ENCODE measurements at regions not wholly inside any gene's neighbourhood (a gene's known extent, or its start where the extent isn't known, plus 50 kb on each side); places are given as distances from the start of the nearest gene placed in this dataset.

DNA sequence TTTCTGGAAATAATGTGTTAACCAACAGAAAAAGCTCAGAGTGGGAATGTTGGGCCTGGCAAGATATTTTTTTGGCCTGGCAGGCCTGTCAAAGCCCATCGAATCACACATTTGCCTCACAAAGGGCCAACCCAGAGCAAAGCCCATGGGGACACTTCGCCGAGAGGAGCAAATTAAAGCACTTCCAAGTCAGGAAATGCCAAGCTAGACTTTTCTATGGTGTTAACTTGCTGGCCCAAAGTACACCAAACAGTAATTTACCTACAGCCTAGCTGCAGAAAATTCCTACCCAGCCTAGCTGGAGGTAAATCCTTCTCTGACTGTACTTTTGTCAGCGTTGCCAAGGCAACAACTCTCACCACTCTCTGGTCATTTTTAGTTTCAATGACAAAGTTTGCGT, 288.6 kb upstream of the LDB2 start:
- no peak for DNase-seq (ENCODE audit: low read depth in 2 of 3, low spot score in 1 of 3)

DNA sequence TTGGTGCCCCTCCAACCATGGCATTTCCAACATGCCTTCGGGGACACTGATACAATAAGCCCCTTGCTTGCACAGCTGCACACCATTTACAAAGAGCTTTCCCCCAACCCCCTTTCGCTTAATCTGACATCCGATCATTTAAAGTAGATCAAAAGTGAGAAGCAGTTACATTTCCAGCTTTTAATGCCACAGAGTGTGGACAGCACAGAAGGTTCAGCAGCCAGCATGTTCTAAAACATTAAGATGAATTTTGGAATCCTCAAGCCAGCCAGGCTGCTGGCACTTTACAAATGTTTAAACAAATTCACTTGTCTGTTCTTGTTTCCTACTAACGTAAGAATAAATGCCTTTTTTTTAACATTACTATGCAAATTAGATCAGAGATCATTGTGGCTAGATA, 284.4 kb upstream of the LDB2 start:
- no peak for DNase-seq (ENCODE audit: low read depth in 2 of 3, low spot score in 1 of 3)

DNA sequence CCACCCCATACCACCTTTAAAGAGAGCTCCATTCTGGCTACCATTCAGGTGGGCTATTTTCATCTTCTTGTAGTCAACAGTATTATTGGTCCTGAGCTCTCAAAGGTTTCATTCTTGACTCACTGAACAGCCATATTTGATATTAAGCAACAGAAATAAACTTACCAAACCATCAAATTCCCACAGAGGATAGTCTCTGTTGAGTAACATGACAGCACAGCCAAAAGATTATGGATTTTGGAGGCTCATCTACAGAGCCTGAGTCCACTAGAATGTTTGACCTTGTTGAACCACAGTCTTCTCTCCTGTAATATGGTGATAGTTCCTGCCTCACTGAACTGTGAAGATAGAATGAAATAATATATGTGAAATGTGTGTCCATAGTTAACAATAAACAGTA, 276.3 kb upstream of the LDB2 start:
- no peak for DNase-seq (ENCODE audit: low read depth in 2 of 3, low spot score in 1 of 3)

DNA sequence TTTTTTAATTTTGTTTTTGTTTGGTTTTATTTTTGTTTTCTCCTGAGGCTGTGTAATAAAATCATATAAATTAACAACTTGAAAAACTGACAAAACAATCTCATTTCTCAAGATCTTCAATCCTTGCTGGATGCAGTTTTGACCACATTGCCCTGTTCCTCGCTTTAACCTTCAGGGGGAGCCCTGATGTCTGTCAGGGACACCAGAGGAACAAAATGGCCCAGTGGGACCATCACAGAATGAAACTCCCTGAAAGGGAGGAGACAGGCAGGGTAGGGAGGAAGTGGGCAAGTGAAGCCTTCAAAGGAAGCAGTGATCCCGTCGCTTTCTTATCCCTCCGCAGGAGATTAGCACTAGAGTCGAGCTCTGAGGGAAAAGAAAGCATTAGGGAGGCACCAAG, 274.9 kb upstream of the LDB2 start:
- DNase-seq (ENCODE audit: low read depth in 2 of 3, low spot score in 1 of 3) = no peak

DNA sequence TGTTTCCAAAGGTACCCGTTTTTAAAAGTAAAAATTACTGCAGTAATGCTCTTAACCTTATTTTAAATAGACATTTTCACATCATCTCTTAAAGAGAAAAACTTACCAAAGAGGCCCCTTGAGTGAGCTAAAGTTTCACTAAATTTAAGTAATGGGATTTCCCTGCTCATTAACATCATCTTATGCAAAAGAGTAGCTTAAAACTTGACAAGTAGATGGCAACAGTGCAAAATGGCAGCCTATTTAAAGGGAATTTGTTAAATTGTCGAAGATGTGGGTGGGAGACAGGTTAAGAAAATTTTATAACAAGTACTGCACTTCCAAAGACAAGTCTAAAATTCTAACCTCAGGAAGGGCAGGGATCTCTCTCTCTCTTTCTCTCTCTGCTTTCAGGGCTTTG, 271.7 kb upstream of the LDB2 start:
- no peak for DNase-seq (ENCODE audit: low read depth in 2 of 3, low spot score in 1 of 3)

DNA sequence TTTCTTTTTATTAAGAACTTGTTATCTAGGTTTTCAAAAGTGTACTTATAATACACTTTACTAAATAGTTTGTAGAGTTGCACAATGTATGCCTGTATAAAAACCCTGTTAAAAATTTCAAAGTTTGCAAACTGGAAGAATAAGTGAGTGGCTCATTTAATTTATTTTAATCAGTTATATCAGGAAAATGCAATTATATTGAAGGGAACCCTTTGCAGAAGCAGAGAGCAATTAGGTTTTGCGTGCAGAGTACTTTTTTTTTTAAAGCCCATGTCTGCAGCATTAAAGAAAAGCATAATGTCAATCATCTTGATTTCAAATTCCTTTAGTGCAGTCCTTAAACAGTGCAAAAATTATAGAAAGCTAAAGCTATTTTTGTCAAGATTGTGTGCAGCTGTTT, 271.3 kb upstream of the LDB2 start:
- no peak for DNase-seq (ENCODE audit: low read depth in 2 of 3, low spot score in 1 of 3)

DNA sequence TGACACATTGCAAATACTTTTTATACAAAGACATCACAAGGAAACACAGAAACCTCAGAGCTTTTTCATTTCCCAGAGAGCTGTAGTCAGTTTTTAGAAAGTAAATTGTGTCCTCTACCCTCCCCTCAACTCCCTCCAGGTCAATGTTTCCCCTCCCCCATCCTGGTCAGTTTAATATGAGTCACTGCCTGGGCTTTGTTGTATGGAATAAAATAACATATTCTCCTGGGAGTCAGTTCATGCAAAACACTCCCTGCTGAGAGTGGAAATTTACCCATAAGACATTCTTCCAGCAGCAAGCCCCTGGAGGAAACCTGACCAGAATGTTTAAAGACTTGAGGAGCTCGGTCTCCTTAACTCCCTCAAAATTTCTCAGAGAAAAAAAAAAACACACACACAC, 270.1 kb upstream of the LDB2 start:
- DNase-seq (ENCODE audit: low read depth in 2 of 3, low spot score in 1 of 3) = no peak

DNA sequence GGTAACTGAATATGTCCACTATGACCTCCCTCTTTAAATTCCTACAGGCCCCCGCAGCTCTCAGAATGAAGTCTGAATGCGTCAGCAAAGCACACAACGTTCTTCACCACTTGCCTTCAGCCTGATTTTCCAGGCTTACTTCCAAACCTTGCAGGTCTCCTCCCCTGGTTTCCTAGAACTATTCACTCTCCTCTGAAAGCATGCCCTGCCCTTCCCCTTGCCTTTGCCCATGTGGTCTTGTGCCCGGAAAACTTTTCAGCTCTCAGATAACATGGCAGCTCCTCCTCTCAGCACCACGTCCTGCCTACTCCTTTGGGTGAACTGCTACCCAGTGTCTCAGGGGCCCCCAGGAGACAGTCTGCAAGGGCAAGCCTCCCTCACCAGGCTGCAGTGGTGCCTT, 268.5 kb upstream of the LDB2 start:
- no peak for DNase-seq (ENCODE audit: low read depth in 2 of 3, low spot score in 1 of 3)

DNA sequence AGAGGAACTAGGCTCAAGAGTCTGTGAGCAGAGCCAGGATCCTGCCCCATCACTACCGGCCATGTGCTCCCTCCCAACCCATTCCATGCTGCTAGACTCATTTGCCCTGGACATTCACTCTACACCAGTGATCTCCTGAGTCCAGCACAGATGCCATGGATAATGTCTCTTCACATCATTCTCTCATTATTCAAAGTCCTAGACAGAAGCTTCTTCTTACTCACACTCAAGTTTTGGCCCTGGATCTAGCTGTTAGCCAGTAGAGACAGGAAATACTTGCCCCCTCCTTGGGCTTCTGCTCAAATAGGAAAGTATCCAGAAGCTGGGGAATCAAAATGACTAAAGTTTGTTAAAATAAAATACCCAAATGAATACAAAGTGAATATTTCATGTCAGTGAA, 266.8 kb upstream of the LDB2 start:
- no peak for DNase-seq (ENCODE audit: low read depth in 2 of 3, low spot score in 1 of 3)

DNA sequence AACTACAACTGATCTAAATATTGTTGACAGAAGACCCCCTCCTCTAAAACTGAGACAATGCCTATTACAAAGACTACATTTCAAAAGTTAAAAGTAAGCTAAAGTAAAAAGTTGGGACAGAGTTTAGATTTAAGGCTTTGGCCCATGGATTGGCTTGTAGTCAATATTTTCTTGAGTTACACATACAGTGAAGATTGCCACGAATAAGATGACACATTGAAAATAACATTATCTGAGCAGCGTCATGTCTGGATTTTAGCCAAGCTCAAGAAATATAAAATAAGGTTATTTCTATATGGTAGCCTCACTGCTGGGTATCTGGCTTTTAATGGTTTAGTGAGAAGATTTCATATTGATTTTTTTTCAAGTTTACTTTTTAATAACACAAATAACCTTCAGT, 266.2 kb upstream of the LDB2 start:
- no peak for DNase-seq (ENCODE audit: low read depth in 2 of 3, low spot score in 1 of 3)

DNA sequence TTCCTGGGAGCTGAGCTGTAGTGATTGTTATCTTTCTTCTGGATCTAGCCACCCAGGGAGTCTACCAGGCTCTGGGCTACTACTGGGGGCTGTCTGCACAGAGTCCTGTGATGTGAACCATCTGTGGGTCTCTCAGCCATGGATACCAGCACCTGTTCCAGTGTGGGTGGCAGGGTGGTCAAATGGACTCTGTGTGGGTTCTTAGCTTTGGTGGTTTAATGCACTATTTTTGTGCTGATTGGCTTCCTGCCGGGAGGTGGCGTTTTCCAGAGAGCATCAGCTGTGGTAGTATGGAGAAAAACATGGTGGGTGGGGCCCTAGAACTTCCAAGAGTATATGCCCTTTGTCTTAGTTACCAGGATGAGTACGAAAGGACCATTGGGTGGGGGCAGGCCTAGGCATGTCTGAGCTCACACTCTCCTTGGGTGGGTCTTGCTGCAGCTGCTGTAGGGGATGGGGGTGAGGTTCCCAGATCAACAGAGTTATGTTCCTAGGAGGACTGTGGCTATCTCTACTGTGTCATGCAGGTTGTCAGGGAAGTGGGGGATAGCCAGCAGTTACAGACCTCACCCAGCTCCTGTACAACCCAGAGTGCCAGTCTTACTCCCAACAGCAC, 264.8 kb upstream of the LDB2 start:
- no peak for DNase-seq (ENCODE audit: low read depth in 2 of 3, low spot score in 1 of 3)

DNA sequence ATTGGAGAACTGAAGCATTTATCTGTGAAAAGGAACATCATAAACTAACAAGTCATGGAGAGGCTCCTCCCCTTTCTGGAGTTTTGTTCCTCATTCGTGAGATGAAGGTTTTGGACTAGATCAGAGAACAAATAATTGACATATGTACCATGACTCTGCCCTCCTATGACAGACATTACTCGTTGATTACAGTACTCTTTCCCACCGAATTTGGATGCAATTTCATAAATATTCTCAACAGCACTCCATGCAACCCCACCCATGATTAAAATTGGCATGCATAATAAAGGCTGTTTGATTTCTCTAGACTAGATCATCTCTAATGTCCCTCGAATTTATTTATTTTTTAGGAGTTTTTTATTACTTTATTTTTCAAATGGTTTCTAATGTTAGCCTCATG, 258.9 kb upstream of the LDB2 start:
- no peak for DNase-seq (ENCODE audit: low read depth in 2 of 3, low spot score in 1 of 3)

DNA sequence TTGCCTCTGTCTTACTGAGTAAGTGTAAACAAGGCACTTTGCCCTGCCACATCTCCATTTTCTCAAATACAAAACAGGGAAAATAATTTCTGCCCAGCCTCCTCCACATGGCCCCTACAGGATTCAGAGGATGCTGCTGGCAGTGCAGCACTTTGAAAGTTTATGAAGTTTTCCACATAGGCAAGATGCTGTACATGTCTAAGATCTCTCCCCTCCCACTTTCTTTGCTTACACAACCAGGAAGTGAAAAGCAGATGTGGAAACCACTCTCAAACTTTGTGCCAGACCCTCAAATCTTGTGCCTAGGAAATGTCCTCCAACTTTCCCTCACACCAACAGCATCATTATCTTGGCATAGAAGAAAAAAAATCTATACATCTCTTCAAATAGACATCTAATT, 257.0 kb upstream of the LDB2 start:
- DNase-seq (ENCODE audit: low read depth in 2 of 3, low spot score in 1 of 3) = no peak

DNA sequence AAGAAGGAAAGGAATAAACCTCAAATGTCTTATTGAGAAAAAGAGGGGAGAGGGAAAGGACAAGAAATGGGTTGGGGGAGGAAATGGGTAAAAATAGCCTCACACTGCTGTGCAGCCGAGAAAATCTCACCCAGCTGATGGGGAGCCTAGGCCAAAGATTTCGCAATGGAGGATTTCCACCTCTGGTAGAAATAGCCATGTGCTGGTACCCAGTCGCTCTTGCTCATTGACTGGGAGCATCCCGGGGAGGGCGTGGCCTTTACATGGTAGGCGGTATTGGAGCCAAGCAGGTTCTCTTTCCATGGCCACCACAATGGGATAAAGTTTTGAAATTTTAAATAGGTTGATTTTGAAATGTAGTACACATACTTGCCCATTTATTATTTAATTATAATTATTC, 255.1 kb upstream of the LDB2 start:
- DNase-seq (ENCODE audit: low read depth in 2 of 3, low spot score in 1 of 3) = no peak

DNA sequence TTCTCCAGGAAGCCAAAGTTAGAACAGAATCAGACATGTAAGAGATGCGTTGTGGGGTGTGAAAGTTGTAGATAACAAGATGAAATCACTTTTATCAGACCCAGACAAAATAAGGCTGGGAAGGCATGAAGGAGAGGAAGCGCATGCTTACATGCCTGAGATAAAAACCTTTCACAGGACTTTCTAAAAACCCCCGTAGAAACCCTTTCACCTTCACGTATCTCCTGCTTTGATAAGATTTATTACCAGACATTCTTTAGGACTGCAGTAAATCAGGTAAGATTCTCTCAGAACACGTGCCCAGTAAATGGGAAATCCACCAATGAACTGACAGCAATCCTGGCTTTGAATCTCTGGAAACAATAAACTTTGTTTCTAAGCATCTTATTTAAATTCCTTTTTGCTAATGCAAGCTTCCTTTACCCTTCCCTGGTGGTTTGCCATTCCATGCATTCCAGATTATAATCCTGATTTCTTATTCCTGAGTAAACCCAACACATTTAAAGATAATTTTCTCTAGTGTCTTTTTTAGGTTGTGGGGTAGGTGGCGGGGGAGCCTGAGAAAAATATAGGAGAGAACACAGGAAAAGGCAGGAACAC, 254.6 kb upstream of the LDB2 start:
- DNase-seq (ENCODE audit: low read depth in 2 of 3, low spot score in 1 of 3) = no peak

DNA sequence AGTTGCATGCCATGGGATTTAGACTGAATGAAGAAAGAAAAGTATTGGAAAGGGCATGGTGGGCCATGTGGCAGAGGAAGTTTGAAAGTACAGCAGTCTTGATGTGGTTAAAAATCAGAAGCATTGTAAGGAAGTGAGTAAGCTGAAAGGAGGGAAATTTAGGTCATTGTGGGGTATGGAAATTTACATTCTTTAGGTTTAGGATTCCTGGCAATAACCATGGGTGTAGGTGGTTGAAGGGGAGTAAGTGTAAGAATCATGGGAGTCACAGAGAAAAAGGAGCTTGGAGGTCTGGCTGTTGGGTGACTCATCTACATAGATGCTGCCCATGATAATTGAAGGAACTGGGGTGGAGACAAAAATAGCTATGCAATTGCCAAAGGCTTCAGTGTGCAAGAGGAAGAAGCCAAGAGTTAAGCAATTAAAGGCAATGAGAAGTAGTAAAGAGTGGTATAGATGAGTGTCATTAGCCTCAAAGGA, 243.8 kb upstream of the LDB2 start:
- no peak for DNase-seq (ENCODE audit: low read depth in 2 of 3, low spot score in 1 of 3)

DNA sequence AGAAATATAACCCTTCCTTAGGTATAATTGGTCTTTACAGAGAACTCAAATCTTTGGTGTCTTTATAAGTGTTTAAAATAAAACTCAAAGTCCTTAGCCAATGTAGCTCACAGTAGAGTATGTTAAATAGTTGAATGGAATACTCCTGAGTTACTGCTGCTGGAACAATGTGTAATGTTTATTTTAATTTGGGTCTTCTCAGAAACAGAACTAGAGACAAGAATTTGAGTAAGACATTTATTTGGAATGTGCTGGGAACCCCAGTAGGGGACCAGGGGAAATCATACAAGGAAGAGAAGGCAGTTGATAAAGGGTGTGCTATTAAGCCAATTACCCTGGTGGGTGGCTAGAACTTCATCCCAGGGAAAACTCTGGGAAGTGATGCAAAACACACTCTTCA, 240.4 kb upstream of the LDB2 start:
- DNase-seq (ENCODE audit: low read depth in 2 of 3, low spot score in 1 of 3) = no peak

DNA sequence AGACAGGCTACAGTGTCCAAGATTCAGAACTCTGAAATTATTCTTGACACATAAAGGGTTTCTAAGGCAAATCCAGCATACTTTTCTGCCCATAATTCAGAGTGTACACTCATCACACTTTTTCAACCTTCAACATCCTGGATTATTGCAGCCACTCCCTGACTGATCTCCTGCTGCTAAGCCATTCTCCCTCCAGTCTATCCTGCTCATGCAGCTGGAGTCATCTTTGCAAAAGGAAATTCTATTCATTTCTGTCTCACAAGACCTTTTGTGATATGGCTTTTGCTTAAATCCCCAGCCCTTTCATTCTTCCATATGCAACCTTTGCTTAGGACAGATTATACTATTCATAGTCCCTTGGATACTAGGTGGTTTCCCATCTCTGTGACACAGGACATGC, 236.1 kb upstream of the LDB2 start:
- DNase-seq (ENCODE audit: low read depth in 2 of 3, low spot score in 1 of 3) = no peak

DNA sequence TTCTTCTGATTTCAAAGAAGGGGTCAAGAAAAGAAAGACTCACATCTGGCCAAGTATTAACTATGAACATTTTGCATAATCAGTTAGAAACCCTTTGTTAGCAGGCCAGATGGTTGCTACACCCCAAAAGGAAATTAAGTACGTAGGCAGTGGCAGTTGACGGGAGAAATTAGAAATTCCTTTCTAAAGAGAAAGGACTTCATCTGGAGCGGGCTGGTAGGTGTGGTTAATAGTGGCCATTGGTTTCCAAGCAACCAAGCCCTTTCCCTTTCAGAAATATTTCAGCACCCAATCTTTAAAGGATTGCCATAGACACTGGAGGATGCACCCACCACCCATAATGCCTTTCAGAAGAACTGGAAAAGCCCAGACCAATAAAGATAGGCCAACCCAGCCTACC, 235.7 kb upstream of the LDB2 start:
- no peak for DNase-seq (ENCODE audit: low read depth in 2 of 3, low spot score in 1 of 3)

DNA sequence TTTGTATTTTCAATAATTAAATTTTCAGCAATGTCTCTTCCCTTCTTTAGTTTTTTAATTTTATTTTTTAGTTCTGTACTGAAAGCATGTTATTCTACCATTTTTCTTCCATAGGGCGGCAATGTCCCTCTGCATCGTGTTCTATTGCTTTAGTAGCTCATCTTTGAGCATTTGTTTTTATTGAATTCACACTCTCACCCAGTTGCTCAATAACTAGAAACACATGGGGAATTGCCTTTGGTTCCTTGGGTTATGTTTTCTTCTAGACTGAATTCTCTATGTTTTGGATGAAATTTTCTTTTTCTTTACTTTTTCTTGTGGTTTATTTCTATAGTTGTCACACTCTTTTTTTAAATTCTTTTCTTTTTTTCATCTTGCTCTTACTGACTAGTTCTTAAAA, 233.8 kb upstream of the LDB2 start:
- no peak for DNase-seq (ENCODE audit: low read depth in 2 of 3, low spot score in 1 of 3)

DNA sequence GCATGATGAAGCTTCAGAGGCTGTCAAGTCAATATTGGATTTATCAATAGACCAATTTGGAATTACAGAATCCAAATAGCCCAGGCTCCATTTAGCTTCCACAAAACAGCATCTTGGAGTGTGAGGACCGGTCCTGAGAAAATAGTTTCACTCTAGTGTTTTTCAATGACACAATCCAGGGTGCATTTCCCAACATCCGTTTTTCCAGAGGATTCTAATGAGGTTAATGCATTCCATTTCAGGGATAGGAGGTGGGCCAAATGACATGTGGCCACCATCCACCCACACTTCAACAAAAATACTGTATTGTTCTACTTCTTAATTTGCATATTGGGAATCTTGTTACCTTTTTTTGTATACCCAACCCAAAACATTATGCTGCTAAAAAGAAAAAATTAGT, 229.8 kb upstream of the LDB2 start:
- DNase-seq (ENCODE audit: low read depth in 2 of 3, low spot score in 1 of 3) = no peak

DNA sequence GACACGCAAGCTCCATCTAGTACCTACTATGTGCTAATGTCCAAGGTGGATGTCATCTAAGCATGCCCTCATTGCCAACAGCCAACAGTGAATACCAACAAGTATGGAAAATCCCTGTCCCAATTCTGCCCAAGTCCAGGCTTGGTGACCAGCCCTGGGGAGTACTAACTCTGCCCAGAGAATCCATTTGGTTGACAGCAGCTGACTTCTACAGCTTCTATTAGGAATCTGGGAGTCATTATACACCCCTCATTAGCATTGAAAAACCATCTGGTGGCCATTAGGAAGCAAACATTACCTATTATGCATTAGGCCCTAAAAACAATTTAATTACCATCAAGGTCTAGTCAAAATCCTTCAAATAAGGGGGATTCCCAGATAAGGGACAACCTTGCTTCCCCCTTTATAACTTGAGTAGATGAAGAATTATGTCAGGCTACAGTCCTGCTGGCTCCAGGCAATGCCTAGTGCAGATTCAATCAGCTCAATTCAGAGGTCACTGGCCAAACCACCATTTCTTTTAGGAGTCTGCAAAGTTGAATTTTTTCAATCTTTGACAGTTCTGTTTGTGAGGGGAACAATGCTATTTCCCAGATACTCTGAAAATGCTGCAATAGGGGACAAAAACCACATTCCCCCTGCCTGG, 228.0 kb upstream of the LDB2 start:
- DNase-seq (ENCODE audit: low read depth in 2 of 3, low spot score in 1 of 3) = no peak

DNA sequence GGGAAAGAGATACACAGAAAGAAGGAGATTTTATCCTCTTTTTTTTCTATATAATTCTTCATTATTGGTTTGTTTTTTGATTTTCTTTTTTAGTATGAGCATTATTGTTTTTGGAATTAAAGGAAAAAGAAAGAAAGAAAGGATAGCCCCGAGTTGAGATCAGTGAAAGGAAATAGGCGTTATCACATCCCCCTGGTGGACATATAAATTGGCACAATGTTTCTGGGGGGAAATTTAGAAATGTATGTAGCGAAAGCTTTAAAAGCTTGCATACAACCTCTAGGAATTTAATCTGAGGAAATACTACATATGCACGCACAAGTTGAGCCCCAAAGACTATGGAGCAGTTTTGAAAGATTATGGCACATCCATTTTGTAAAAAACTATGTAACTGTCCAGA, 226.3 kb upstream of the LDB2 start:
- no peak for DNase-seq (ENCODE audit: low read depth in 2 of 3, low spot score in 1 of 3)
